Stimulated activated CD4-positive, alpha-beta T cell treated with anti-CD3 and anti-CD28 coated beads, Interleukin-15, amount 100 ng/mL, for 1 hour (primary cell): ENCODE measurements at regions not wholly inside any gene's neighbourhood (a gene's known extent, or its start where the extent isn't known, plus 50 kb on each side); places are given as distances from the start of the nearest gene placed in this dataset.
"Not testable (repeated sequence)": the region's sequence is repeated elsewhere in the genome, so short reads cannot be mapped to it uniquely, and the experiment has no call there.

Experiments
- DNase-seq, 2 donors: peaks; one replicate each; pipeline ENCODE4 v3.0.0-alpha.2; 2020; ENCODE audit warnings: low read depth in 1 of 2, low spot score in 1 of 2

DNA sequence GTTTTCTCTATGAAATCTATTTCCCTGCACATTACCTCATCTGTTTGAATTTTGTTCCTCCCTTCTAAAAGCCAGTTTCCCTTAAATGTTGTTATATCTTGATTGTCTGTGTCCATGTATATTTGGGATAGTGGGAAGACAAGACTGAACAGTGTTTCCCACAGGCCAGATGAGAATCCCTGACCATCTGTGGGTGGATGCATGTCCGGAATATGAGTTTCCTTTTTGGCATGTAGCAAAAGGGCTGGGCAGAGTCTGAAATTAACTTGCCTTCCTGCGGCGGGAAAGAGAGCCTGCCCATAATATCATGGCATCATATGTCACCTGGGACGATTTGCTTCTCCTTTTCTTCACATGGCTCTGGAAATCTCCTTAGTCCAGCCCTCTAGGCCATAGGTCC lies 385.8 kb upstream of the MAF start:
- DNase-seq = no peak

GRCh38 chr16:79985606-79986005 lies 385.1 kb upstream of the MAF start:
- no peak for DNase-seq

- not testable (repeated sequence) for DNase-seq
Measured at GRCh38 chr16:79984149-79984548, 383.6 kb upstream of the MAF start.

- DNase-seq = no peak
Measured at GRCh38 chr16:79982862-79983261, 382.3 kb upstream of the MAF start.

DNA sequence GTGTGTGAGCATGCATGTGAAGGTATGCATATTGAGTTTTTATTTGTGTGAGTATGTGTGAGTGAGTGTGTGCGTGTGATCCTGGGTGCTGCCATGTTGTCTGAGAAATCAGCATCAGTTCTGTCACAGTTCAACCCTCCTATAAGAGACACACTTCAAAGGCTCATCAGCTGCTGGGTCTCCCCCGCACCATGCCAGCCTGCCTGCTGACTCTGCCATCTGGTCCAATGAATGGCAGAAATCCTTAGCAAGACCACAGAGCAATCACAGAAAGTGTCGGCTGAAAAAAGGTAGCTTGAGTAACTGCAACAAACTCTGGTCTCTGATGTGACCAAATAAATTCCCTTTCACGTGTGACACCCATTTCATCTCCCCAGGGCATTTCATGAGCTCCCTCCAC lies 381.8 kb upstream of the MAF start:
- DNase-seq = no peak

DNA sequence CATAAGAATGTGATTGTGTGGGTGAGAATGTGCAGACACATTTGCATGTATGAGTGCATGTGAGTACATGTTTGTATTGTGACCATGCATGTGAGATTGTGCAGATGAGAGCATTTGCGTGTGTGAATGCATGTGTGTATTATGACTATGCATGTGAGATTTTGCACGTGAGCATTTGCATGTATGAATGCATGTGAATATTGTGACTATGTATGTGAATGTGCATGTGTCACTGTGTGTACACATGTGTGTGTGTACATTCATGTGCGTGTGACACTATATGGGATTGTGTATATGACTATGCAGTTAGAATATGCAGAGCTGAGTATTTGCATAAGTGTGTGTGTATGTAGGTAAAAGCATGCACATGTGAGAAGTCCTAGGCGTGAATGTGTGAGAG lies 381.3 kb upstream of the MAF start:
- no peak for DNase-seq

GRCh38 chr16:79980650-79981521 lies 380.3 kb upstream of the MAF start:
- DNase-seq = no peak

- DNase-seq = no peak
Measured at GRCh38 chr16:79977940-79978836, 377.7 kb upstream of the MAF start.

- no peak for DNase-seq
Measured at GRCh38 chr16:79973320-79973719, 372.8 kb upstream of the MAF start.

- no peak for DNase-seq
Measured at GRCh38 chr16:79972053-79972704, 371.6 kb upstream of the MAF start.

GRCh38 chr16:79971237-79971572 lies 370.7 kb upstream of the MAF start:
- DNase-seq = no peak

DNA sequence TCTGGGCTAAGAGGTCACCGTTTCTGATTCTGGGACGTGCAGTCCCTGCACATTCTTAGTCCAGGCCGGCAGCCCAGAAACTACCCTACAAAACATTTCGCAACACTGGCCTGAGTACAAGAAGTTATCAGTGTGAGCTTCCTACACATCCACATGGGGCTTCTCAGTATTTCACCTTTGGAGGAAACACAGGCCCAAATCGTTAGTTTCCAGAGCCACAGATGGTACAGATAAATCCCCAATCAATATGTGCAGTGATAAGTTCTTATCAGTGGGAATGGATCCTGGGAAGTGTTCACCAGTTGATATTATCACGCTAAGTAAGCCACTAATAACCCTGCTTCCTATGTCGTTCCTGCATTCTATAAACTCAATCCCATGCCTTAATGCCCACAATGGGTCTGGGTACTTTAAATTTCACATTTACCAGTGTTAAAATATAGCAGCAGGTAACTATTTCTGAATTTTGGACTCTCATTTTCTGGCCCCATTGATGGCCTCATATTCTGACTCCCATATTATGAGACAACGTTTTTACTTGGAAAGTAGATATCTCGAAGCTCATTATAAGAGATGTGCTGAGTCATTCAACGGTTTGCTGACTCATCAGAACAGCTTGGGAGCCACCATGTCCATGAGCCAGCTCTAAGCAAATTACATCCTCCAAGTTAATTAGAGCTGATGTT lies 370.2 kb upstream of the MAF start:
- DNase-seq = no peak

GRCh38 chr16:79970087-79970486 lies 369.6 kb upstream of the MAF start:
- DNase-seq = no peak

DNA sequence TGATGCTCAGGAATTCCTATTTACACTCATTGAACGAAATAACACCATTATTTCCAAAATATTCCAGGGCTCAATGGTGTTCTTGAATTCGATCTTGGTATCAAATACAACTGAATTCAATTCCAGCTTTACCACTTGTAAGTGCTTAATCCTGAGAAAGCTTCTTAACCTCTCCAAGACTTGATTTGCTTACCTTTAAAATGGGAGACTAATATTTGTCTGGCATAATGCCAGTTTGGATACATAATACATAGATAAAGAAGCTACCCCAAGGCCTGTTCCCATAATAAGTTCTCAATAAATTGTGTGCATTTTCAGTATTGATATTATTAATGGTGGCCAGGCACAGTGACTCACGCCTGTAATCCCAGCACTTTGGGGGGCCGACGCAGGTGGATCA lies 368.9 kb upstream of the MAF start:
- no peak for DNase-seq

DNA sequence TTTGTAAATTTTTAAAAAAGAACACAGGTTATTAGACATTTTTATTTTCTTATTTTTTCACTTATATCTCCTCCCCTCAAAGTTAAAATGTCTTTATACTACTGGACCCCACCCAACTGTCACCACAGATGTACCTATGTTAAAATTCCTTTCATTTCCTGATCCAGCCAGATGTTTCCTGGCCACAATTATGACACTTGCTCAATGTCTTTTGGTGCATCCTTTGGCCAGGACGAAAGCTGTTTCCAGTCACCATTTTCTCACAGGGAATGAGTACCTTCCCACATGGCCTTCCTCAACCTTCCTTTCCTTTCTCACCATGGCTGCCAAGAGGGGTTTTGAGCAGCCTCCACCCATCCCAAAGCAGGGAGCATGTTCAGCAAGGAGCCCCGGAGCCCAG lies 365.7 kb upstream of the MAF start:
- DNase-seq = no peak

- DNase-seq = no peak
Measured at GRCh38 chr16:79965718-79966117, 365.2 kb upstream of the MAF start.

GRCh38 chr16:79964104-79964503 lies 363.6 kb upstream of the MAF start:
- DNase-seq = no peak

- DNase-seq = no peak
Measured at GRCh38 chr16:79962962-79963361, 362.4 kb upstream of the MAF start.

GRCh38 chr16:79959226-79959625 lies 358.7 kb upstream of the MAF start:
- no peak for DNase-seq

DNA sequence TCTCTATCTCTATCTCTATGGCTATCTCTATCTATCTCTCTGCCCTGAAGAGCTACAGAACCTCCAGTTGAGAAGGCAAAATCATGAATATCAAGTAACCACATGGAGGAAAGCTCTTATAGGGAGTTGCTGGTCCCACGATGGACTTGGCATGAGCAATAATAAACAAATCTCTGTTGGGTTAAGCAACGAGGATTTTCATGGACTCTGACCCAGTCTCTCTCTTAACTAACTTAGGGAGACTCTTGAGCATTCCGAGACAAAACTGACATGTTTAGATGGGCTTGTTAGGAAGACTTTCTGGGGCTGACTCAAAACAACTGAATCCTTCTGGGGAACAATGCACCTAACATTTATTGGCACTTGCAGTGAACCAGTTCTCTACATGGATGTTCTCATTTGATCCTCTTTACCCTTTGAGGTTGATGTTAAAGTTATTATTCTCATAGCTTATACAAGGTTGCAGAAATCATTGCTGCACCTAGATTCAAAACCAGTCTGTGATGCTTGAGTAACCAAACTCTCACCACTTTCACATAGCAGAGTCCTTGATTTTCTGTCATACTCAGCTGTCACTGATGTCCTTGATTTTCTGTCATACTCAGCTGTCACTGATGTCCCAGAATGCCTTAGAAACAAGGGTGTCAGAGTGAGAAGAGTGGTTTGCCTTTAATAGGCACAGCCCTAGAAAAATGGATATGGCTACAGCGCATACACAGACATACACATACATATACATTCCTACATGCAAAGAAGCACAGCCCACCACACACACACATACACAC lies 354.6 kb upstream of the MAF start:
- DNase-seq = no peak
